Loucy (cell line): ENCODE measurements at regions not wholly inside any gene's neighbourhood (a gene's known extent, or its start where the extent isn't known, plus 50 kb on each side); places are given as distances from the start of the nearest gene placed in this dataset.

Source experiments
- H2AFZ ChIP-seq: fragments of 200-600 bp; sonication (generic); 2 replicates; pipeline ENCODE4 v1.6.0; 2016; ENCODE audit warnings: antibody characterized with exemption, mild to moderate bottlenecking, low read length, moderate library complexity
- H3F3A ChIP-seq: fragments of 200-600 bp; 2 replicates; pipeline ENCODE4 v1.6.0; 2016; ENCODE audit warnings: antibody characterized with exemption, low read depth, mild to moderate bottlenecking
- H3K27me3 ChIP-seq: fragments of 200-600 bp; sonication (generic); 2 replicates; pipeline ENCODE4 v1.6.1; 2014; ENCODE audit warnings: low read length, mild to moderate bottlenecking; ENCODE audit not compliant: insufficient read depth, poor library complexity, severe bottlenecking
- H3K36me3 ChIP-seq: fragments of 200-600 bp; sonication (generic); 2 replicates; pipeline ENCODE4 v1.6.1; 2016; ENCODE audit warnings: low read length; ENCODE audit not compliant: insufficient read depth
- H3K4me1 ChIP-seq: fragments of 200-600 bp; sonication (generic); 2 replicates; pipeline ENCODE4 v1.5.1; 2014; ENCODE audit warnings: low read length, mild to moderate bottlenecking; ENCODE audit not compliant: insufficient read depth, poor library complexity, severe bottlenecking
- H3K4me2 ChIP-seq: fragments of 200-600 bp; sonication (generic); 2 replicates; pipeline ENCODE4 v1.6.0; 2014; ENCODE audit warnings: antibody characterized with exemption, low read length, low read depth, mild to moderate bottlenecking; ENCODE audit not compliant: poor library complexity, severe bottlenecking
- H3K4me3 ChIP-seq: fragments of 200-600 bp; sonication (generic); 2 replicates; pipeline ENCODE4 v1.5.1; 2014; ENCODE audit warnings: low read length, mild to moderate bottlenecking, mixed read lengths; ENCODE audit not compliant: poor library complexity, severe bottlenecking
- H3K79me2 ChIP-seq: fragments of 200-600 bp; sonication (generic); 2 replicates; pipeline ENCODE4 v1.6.1; 2014; ENCODE audit warnings: low read length; ENCODE audit not compliant: insufficient read depth
- H3K9ac ChIP-seq: fragments of 200-600 bp; sonication (generic); 2 replicates; pipeline ENCODE4 v1.6.0; 2014; ENCODE audit warnings: mild to moderate bottlenecking, low read depth, low read length, moderate library complexity; ENCODE audit not compliant: poor library complexity, severe bottlenecking
- H3K9me2 ChIP-seq: fragments of 200-600 bp; sonication (generic); replicated peaks from 2 replicates; pipeline ENCODE4 v1.6.1; 2016; ENCODE audit warnings: low read depth, low read length, mixed read lengths
- H3K9me3 ChIP-seq: fragments of 200-600 bp; sonication (generic); 2 replicates; pipeline ENCODE4 v1.6.1; 2014; ENCODE audit warnings: mild to moderate bottlenecking, antibody characterized with exemption, low read length, low read depth; ENCODE audit not compliant: insufficient read depth
- H4K20me1 ChIP-seq: fragments of 200-600 bp; sonication (generic); 2 replicates; pipeline ENCODE4 v1.6.0; 2014; ENCODE audit warnings: antibody characterized with exemption, low read length, mild to moderate bottlenecking; ENCODE audit not compliant: insufficient read depth, poor library complexity, severe bottlenecking
- CTCF ChIP-seq: fragments of 200-600 bp; sonication (generic); conservative IDR thresholded peaks from 2 replicates; pipeline ENCODE4 v1.5.1; 2014; ENCODE audit warnings: mild to moderate bottlenecking, antibody characterized with exemption, low read length
- EZH2phosphoT487 ChIP-seq: fragments of 200-600 bp; IDR thresholded peaks from 2 replicates; pipeline ENCODE4 v1.6.1; 2018; ENCODE audit warnings: antibody characterized with exemption, mild to moderate bottlenecking, moderate library complexity, borderline replicate concordance

GRCh38 chr16:50961952-50962351 is 189.1 kb downstream of the SALL1 start:
- H3K4me1 ChIP-seq = no peaks in the 10 kb centered on the region
- no peak overlapping the region for H3K4me2 ChIP-seq
- H3K27me3 ChIP-seq = no peaks in the 10 kb centered on the region
- no peaks in the 10 kb centered on the region for H3K9me2 ChIP-seq
- no peak overlapping the region for H3K4me3 ChIP-seq
- H3K79me2 ChIP-seq = no peaks in the 10 kb centered on the region
- H3K36me3 ChIP-seq = no peaks in the 10 kb centered on the region
- TF ChIP-seq EZH2phosphoT487 = no peak
- no peak for TF ChIP-seq CTCF
- H2AFZ ChIP-seq = 0 out of 2 replicates have a peak overlapping the region, but pooled peaks have one; percentile 40
- no peaks in the 10 kb centered on the region for H3K9me3 ChIP-seq
- no peak overlapping the region for H3K9ac ChIP-seq
- H3F3A ChIP-seq = no peaks in the 10 kb centered on the region
- H4K20me1 ChIP-seq = no peaks in the 10 kb centered on the region

- H2AFZ ChIP-seq = no peak overlapping the region
- no peak overlapping the region for H3K9ac ChIP-seq
- TF ChIP-seq EZH2phosphoT487 = no peak
- no peak for TF ChIP-seq CTCF
- H3K4me3 ChIP-seq = no peak overlapping the region
- no peaks in the 10 kb centered on the region for H3F3A ChIP-seq
- H3K9me3 ChIP-seq = no peaks in the 10 kb centered on the region
- no peaks in the 10 kb centered on the region for H3K9me2 ChIP-seq
- H3K4me1 ChIP-seq = no peaks in the 10 kb centered on the region
- no peaks in the 10 kb centered on the region for H3K36me3 ChIP-seq
- H3K79me2 ChIP-seq = no peaks in the 10 kb centered on the region
- no peaks in the 10 kb centered on the region for H3K27me3 ChIP-seq
- no peak overlapping the region for H3K4me2 ChIP-seq
- no peaks in the 10 kb centered on the region for H4K20me1 ChIP-seq
Measured at GRCh38 chr16:50960517-50961202, 190.4 kb downstream of the SALL1 start.

DNA sequence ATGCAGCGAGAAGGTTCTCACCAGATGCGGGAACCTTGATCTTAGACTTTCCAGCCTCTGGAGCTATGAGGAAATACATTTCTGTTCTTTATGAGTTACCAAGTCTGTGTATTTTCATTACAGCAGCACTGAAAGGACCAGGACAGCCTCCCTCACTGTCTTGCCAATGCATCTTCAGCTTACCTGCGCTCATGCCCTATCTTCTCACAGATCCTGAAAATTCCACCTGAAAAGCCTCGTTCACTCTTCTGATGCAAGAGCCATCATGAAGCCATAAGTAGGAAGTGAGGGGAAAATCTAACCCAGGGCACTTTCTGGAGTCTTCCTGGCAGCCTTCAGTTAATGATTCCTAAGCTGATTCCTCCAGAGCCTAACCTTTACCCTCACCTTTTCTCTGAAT is 194.0 kb downstream of the SALL1 start:
- H3K4me3 ChIP-seq = no peak overlapping the region
- H3K4me1 ChIP-seq = no peaks in the 10 kb centered on the region
- TF ChIP-seq CTCF (no peak), EZH2phosphoT487 (no peak)
- H3K9ac ChIP-seq = no peak overlapping the region
- H4K20me1 ChIP-seq = no peaks in the 10 kb centered on the region
- H3F3A ChIP-seq = no peaks in the 10 kb centered on the region
- H3K36me3 ChIP-seq = no peaks in the 10 kb centered on the region
- H3K9me3 ChIP-seq = peaks cover 4% of the 10 kb centered on the region; the same call in 1 of the 2 replicates
- no peaks in the 10 kb centered on the region for H3K9me2 ChIP-seq
- no peaks in the 10 kb centered on the region for H3K79me2 ChIP-seq
- no peak overlapping the region for H3K4me2 ChIP-seq
- H3K27me3 ChIP-seq = no peaks in the 10 kb centered on the region
- H2AFZ ChIP-seq = no peak overlapping the region
